HepG2 (cell line): ENCODE measurements at regions not wholly inside any gene's neighbourhood (a gene's known extent, or its start where the extent isn't known, plus 50 kb on each side); places are given as distances from the start of the nearest gene placed in this dataset.
A peak's percentile ranks its signal among the peaks of the same experiment; 100 is the strongest.

Source experiments
- ATAC-seq: fragments of 200-7000 bp; cut with Tn5 transposase; 3 replicates; pipeline ENCODE4 v1.9.1; 2020; ENCODE audit warnings: mild to moderate bottlenecking, moderate library complexity
- BruUV-seq: library from RNA; stranded (reverse); fragments of 400-500 nt; replicated peaks from 2 replicates; lab custom pipeline; 2021; lab: Mats Ljungman, UMichigan
- CTCF ChIA-PET: fragments of 300-600 bp; formaldehyde crosslinking; extraction: SDS; loops from one replicate; lab custom pipeline; 2021; ENCODE audit warnings: low total read pairs, inconsistent platforms, low intra/inter-chr PET ratio; lab: Yijun Ruan, JAX
- POLR2A ChIA-PET: fragments of 350-600 bp; sonication (Branson Sonifier 250); formaldehyde crosslinking; loops from one replicate; lab custom pipeline; 2020; ENCODE audit warnings: antibody characterized with exemption, inconsistent platforms; lab: Yijun Ruan, JAX
- DNase-seq: peaks from one replicate; pipeline ENCODE4 v3.0.0-alpha.2; 2015; ENCODE audit warnings: low spot score
- FAIRE-seq: peaks from 3 replicates; lab custom pipeline; 2011; peaks lifted over from hg19 to GRCh38; lab: Jason Lieb, UNC
- H2AFZ ChIP-seq: one replicate; pipeline ENCODE4 v1.6.1; 2011; ENCODE audit warnings: low read length, inconsistent platforms
- H3K27ac ChIP-seq: fragments of 300-600 bp; 3 replicates; pipeline ENCODE4 v1.8.0; 2011; ENCODE audit warnings: mixed run types, mild to moderate bottlenecking, mixed read lengths, low read length, inconsistent platforms; ENCODE audit not compliant: insufficient read depth; ENCODE audit errors: extremely low read length
- H3K27me3 ChIP-seq, 2 experiments: fragments of 200-600 bp in 1 of 2; 2 replicates in 1 of 2; 3 replicates in 1 of 2; pipeline versions ENCODE4 v1.6.0 to v1.8.0; 2011; ENCODE audit warnings: low read length in 2 of 2, mild to moderate bottlenecking in 2 of 2, moderate library complexity in 2 of 2, inconsistent platforms in 1 of 2; ENCODE audit not compliant: insufficient read depth in 2 of 2, control insufficient read depth in 1 of 2
- H3K36me3 ChIP-seq, 2 experiments: fragments of 200-600 bp in 1 of 2; replicated peaks in 1 of 2; 2 replicates in 1 of 2; 3 replicates in 1 of 2; pipeline versions ENCODE4 v1.5.1 to v1.8.0; 2011; ENCODE audit warnings: low read length in 2 of 2, inconsistent platforms in 1 of 2; ENCODE audit not compliant: insufficient read depth in 2 of 2, control insufficient read depth in 1 of 2
- H3K4me1 ChIP-seq: 2 replicates; pipeline ENCODE4 v1.5.1; 2012; ENCODE audit warnings: low read length, inconsistent platforms; ENCODE audit not compliant: insufficient read depth
- H3K4me2 ChIP-seq: 2 replicates; pipeline ENCODE4 v1.6.0; 2011; ENCODE audit warnings: low read depth, low read length, inconsistent platforms
- H3K4me3 ChIP-seq, 3 experiments: fragments of 200-600 bp in 1 of 3; sonication (generic), shearing (Covaris generic) in 1 of 3; replicated peaks in 1 of 3; 2 replicates each; pipeline ENCODE4 v1.5.1; 2011 to 2016; ENCODE audit warnings: low read length in 3 of 3, inconsistent platforms in 2 of 3, low read depth in 2 of 3, mild to moderate bottlenecking in 2 of 3, control low read depth in 1 of 3, mixed read lengths in 1 of 3; ENCODE audit not compliant: insufficient read depth in 1 of 3
- H3K79me2 ChIP-seq: one replicate; pipeline ENCODE4 v1.6.1; 2011; ENCODE audit warnings: low read length, inconsistent platforms; ENCODE audit not compliant: insufficient read depth
- H3K9ac ChIP-seq: 2 replicates; pipeline ENCODE4 v1.6.0; 2011; ENCODE audit warnings: mild to moderate bottlenecking, low read depth, low read length, inconsistent platforms; ENCODE audit not compliant: insufficient read depth
- H3K9me3 ChIP-seq: 2 replicates; pipeline ENCODE4 v1.5.1; 2012; ENCODE audit warnings: mild to moderate bottlenecking, low read length
- H4K20me1 ChIP-seq: 2 replicates; pipeline ENCODE4 v1.6.0; 2011; ENCODE audit warnings: inconsistent platforms, mild to moderate bottlenecking, low read length, moderate library complexity; ENCODE audit not compliant: insufficient read depth
- CCDC6 ChIP-seq: sonication (generic); formaldehyde crosslinking; IDR thresholded peaks from 2 replicates; pipeline ENCODE4 v1.8.1; 2022; ENCODE audit warnings: mild to moderate bottlenecking, missing genetic modification reagents, moderate library complexity
- CEBPB ChIP-seq: IDR thresholded peaks from 2 replicates; pipeline ENCODE4 v1.6.1; 2011; ENCODE audit warnings: low read depth, low read length, improper control_type of control experiment, borderline replicate concordance
- CERS6 ChIP-seq: sonication (generic); formaldehyde crosslinking; IDR thresholded peaks from 2 replicates; pipeline ENCODE4 v1.5.0; 2020; ENCODE audit warnings: missing genetic modification reagents
- MLLT10 ChIP-seq: sonication (generic); formaldehyde crosslinking; IDR thresholded peaks from 2 replicates; pipeline ENCODE4 v1.4.0; 2020; ENCODE audit warnings: missing genetic modification reagents
- MXI1 ChIP-seq: IDR thresholded peaks from 3 replicates; pipeline ENCODE4 v1.6.1; 2012; ENCODE audit warnings: low read depth, low read length, inconsistent platforms, borderline replicate concordance
- NR2F1 ChIP-seq, 2 experiments: fragments of 450-650 bp in 1 of 2; formaldehyde crosslinking in 1 of 2; IDR thresholded peaks; 2 replicates each; pipeline versions ENCODE4 v1.5.0 to v1.6.1; 2016 to 2020; ENCODE audit warnings: mild to moderate bottlenecking in 1 of 2, missing compliant biosample characterization in 1 of 2, missing genetic modification reagents in 1 of 2, moderate library complexity in 1 of 2
- PCBP2 ChIP-seq: fragments of 200-400 bp; formaldehyde crosslinking; optimal IDR thresholded peaks from 2 replicates; pipeline ENCODE3; 2018; ENCODE audit warnings: low read length, low read depth; ENCODE audit not compliant: poor library complexity, severe bottlenecking
- PHF21A ChIP-seq: sonication (generic); formaldehyde crosslinking; IDR thresholded peaks from 2 replicates; pipeline ENCODE4 v1.5.0; 2020; ENCODE audit warnings: mild to moderate bottlenecking, missing genetic modification reagents
- SUZ12 ChIP-seq: fragments of 150-350 bp; IDR thresholded peaks from 2 replicates; pipeline ENCODE4 v1.6.1; 2014; ENCODE audit warnings: low read depth, low read length
- ZBTB21 ChIP-seq: sonication (generic); formaldehyde crosslinking; IDR thresholded peaks from 2 replicates; pipeline ENCODE4 v1.4.0; 2020; ENCODE audit warnings: missing genetic modification reagents
- ZFP90 ChIP-seq: sonication (generic); formaldehyde crosslinking; IDR thresholded peaks from 2 replicates; pipeline ENCODE4 v1.8.0; 2022; ENCODE audit warnings: missing genetic modification reagents, mild to moderate bottlenecking, inconsistent platforms, borderline replicate concordance
- ZFY ChIP-seq: sonication (generic); formaldehyde crosslinking; IDR thresholded peaks from 2 replicates; pipeline ENCODE4 v1.4.0; 2020; ENCODE audit warnings: missing genetic modification reagents
- ZNF589 ChIP-seq: sonication (generic); formaldehyde crosslinking; conservative IDR thresholded peaks from 2 replicates; pipeline ENCODE4 v1.8.0; 2022; ENCODE audit warnings: mild to moderate bottlenecking, moderate library complexity, missing genetic modification reagents
- ZNF7 ChIP-seq: IDR thresholded peaks from 2 replicates; pipeline ENCODE4 v1.6.1; 2016; ENCODE audit warnings: missing biosample characterization, missing genetic modification reagents
- ZNF75D ChIP-seq: sonication (generic); formaldehyde crosslinking; IDR thresholded peaks from 2 replicates; pipeline ENCODE4 v1.8.1; 2023; ENCODE audit warnings: missing genetic modification reagents, mild to moderate bottlenecking, borderline replicate concordance
- ZNF850 ChIP-seq: sonication (generic); formaldehyde crosslinking; conservative IDR thresholded peaks from 2 replicates; pipeline ENCODE4 v1.9.0; 2021; ENCODE audit warnings: mild to moderate bottlenecking, missing genetic modification reagents
- WGBS: methylation state at CpG from one replicate; pipeline ENCODE4 v1.1.6; 2017; ENCODE audit warnings: low lambda C conversion rate; 5-methylcytosine and 5-hydroxymethylcytosine counted together
- in situ Hi-C: cut with HindIII; loops from 2 replicates; pipeline ENCODE4 v1.10.0; 2017; ENCODE audit warnings: low pct_unique_long_range_greater_than_20kb; ENCODE audit not compliant: extremely low pct_ligation_motif_present
- intact Hi-C: fragments of 100-400 bp; cut with micrococcal nuclease; formaldehyde crosslinking; loops from one replicate; pipeline ENCODE4 v1.10.0; 2022; ENCODE audit not compliant: unreplicated experiment

GRCh38 chr13:50392977-50393376 is 377.7 kb downstream of the KCNRG start:
- ATAC-seq (no peak), DNase-seq (no peak), FAIRE-seq (no peak)
- Histone ChIP-seq H3K9ac (no peak overlapping the region), H3K27ac (no peak overlapping the region), H3K4me1 (peaks cover 15% of the 10 kb centered on the region), H3K79me2 (no peaks in the 10 kb centered on the region), H3K4me3 (no peak overlapping the region), H4K20me1 (no peaks in the 10 kb centered on the region), H2AFZ (no peak overlapping the region), H3K36me3 (peaks cover 0 to 5% of the 10 kb centered on the region in 2 experiments; a peak in 1 of 5 replicates), H3K27me3 (no peaks in the 10 kb centered on the region; a peak in 1 of 5 replicates), H3K9me3 (no peaks in the 10 kb centered on the region), H3K4me2 (no peak overlapping the region)
- TF ChIP-seq ZNF850 (no peak), MXI1 (no peak), CEBPB (peak; percentile 68; the same call in 1 of the 2 replicates), ZNF7 (no peak), CCDC6 (CRISPR knock-in tag) (no peak), CERS6 (CRISPR knock-in tag) (no peak)
- BruUV-seq, result no TSS peak
- CTCF ChIA-PET, result no interaction called here
- POLR2A ChIA-PET, result no interaction called here
- intact Hi-C loops (no loop called here), in situ Hi-C loops (no loop called here)
- WGBS, result 96% methylated on average over 1 of the region's 1 CpG

- 100% methylated on average over 6 of the region's 6 CpGs for WGBS
- no TSS peak for BruUV-seq
- FAIRE-seq, result no peak
- TF ChIP-seq PHF21A, result no peak
- TF ChIP-seq SUZ12, result no peak
- no peak for TF ChIP-seq ZBTB21
- no peak for TF ChIP-seq PCBP2
- TF ChIP-seq ZFY (CRISPR knock-in tag), result no peak
- no peak for TF ChIP-seq MLLT10 (CRISPR knock-in tag)
- no peak for TF ChIP-seq ZFP90
- TF ChIP-seq NR2F1 (CRISPR knock-in tag; IDR thresholded peaks at IDR 0.05), result no peak
- no peak for TF ChIP-seq ZNF75D (CRISPR knock-in tag)
- TF ChIP-seq ZNF589 (CRISPR knock-in tag), result no peak
Observed at GRCh38 chr13:50393628-50394027, 378.4 kb downstream of the KCNRG start.

More at GRCh38 chr13:50393628-50394027, 378.4 kb downstream of the KCNRG start:
- in situ Hi-C loops (no loop called here), intact Hi-C loops (no loop called here)
- Histone ChIP-seq H3K4me3 (no peak overlapping the region), H3K4me2 (no peak overlapping the region), H3K27ac (no peak overlapping the region), H4K20me1 (no peaks in the 10 kb centered on the region), H3K36me3 (peaks cover 0 to 5% of the 10 kb centered on the region in 2 experiments; a peak in 1 of 5 replicates), H3K27me3 (no peaks in the 10 kb centered on the region), H3K79me2 (no peaks in the 10 kb centered on the region), H3K9me3 (no peaks in the 10 kb centered on the region), H3K9ac (no peak overlapping the region), H3K4me1 (peaks cover 15% of the 10 kb centered on the region), H2AFZ (no peak overlapping the region)
- ChIA-PET CTCF (no interaction called here), POLR2A (no interaction called here)
- no peak for DNase-seq
- ATAC-seq, result no peak
